ENCODE measurements at regions not wholly inside any gene's neighbourhood (a gene's known extent, or its start where the extent isn't known, plus 50 kb on each side); places are given as distances from the start of the nearest gene placed in this dataset.

DNA sequence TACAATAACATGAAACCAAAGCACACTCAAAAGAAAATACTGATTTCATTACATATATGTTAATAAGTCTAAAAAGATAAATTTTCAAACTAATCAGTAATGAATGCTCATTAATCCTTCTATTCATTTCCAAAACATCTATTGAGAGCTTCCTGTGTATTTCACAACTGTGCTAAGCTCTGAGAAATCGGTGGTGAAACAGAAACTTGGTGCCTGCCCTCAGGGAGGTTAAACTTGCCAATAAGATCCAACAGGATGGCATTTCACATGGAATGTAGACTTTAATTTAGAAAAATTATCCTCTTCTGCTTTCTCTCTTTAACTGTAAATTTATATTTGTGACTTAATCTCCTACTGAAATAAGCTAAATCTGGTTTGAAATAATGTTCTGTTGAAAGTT is 70.9 kb upstream of the SLC38A4 start:
- CTCF ChIA-PET, result no interaction called here
- peaks cover 8% of the 10 kb centered on the region for H3K4me1 Mint-ChIP-seq (ENCODE audit: low read depth, unreplicated experiment)

DNA sequence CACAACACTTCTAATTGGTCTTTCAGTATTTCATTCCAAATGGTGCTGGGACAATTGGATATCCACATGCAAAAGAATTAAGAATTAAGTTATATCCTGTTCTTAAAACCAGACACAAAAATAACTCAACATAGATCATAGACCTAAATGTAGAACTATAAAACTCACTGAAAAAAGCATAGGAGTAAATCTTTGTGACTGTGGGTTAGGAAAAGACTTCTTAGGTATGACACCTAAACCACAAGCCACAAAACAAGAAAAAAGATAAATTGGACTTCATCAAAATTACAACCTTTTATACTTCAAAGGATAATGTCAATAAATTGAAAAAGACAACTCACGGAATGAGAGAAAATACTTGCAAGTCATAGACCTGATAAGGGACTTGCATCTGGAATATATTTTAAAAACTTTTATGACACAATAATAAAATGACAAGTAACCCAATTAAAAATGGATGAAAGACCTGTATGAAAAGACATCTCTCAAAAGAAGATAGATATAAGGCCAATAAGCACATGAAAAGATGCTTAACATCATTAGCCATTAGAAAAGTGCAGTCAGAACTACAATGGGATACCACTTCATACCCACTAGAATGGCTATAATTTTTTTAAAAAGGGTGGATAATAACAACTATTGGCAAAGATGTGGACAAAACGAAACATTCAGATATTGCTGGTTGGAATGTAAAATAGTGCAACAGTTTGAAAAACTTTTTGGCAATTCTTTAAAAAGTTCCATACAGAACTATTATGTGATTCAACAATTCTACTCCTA is 72.5 kb upstream of the SLC38A4 start:
- no peak for DNase-seq
- CTCF ChIA-PET, result no interaction called here

More for the DNA sequence above, 70.9 kb upstream of the SLC38A4 start:
- no peak overlapping the region for H3K4me3 ChIP-seq (ENCODE audit: low read depth, low read length)
- 0 out of 2 replicates have a peak, but pooled peaks cover 2% of the 10 kb centered on the region for H3K9me3 ChIP-seq
- Mint-ChIP-seq H3K9me3 (ENCODE audit: unreplicated experiment) (peaks cover 18% of the 10 kb centered on the region), H3K27ac (ENCODE audit: unreplicated experiment) (no peak overlapping the region), H3K27me3 (ENCODE audit: insufficient read depth, unreplicated experiment) (peaks cover 15% of the 10 kb centered on the region), H3K4me3 (ENCODE audit: unreplicated experiment) (no peak overlapping the region), H3K36me3 (ENCODE audit: insufficient read depth, unreplicated experiment) (no peaks in the 10 kb centered on the region)
- TF ChIP-seq, protein P1, sequence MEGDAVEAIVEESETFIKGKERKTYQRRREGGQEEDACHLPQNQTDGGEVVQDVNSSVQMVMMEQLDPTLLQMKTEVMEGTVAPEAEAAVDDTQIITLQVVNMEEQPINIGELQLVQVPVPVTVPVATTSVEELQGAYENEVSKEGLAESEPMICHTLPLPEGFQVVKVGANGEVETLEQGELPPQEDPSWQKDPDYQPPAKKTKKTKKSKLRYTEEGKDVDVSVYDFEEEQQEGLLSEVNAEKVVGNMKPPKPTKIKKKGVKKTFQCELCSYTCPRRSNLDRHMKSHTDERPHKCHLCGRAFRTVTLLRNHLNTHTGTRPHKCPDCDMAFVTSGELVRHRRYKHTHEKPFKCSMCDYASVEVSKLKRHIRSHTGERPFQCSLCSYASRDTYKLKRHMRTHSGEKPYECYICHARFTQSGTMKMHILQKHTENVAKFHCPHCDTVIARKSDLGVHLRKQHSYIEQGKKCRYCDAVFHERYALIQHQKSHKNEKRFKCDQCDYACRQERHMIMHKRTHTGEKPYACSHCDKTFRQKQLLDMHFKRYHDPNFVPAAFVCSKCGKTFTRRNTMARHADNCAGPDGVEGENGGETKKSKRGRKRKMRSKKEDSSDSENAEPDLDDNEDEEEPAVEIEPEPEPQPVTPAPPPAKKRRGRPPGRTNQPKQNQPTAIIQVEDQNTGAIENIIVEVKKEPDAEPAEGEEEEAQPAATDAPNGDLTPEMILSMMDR (IDR thresholded peaks at IDR 0.05; ENCODE audit: insufficient read depth in 1 of 2, low read depth in 1 of 2, low read length in 1 of 2, severe bottlenecking in 1 of 2, unreplicated experiment in 1 of 2), result no peak
- intact Hi-C loops (cut with micrococcal nuclease; ENCODE audit: unreplicated experiment), result no loop called here
- POLR2A ChIA-PET, result no interaction called here
- H3K4me1 ChIP-seq, result no peaks in the 10 kb centered on the region
- no peaks in the 10 kb centered on the region; the same call in 1 of the 2 replicates for H3K27me3 ChIP-seq (replicated peaks; ENCODE audit: control insufficient read depth, insufficient read depth, low read length)
- DNase-seq, result no peak
- no TSS peak for BruUV-seq (replicated peaks)
- no peaks in the 10 kb centered on the region for H3K36me3 ChIP-seq (ENCODE audit: control insufficient read depth, insufficient read depth, low read length)

DNA sequence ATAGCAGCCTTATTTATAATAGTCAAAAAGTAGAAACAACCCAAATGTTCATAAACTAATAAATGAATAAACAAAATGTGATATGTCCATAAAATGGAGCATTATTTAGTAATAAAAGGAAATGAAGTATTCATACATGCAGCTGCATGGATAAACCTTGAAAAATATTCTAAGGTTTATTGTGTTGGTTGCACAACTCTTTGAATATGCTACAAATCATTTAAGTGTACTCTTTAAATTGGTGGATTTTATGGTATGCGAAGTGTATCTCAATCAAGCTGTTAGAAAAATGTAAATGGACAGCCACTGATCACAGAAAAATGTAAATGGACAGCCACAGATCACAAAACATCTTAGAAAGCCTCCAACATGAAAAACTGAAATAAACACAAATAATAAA is 73.2 kb upstream of the SLC38A4 start:
- intact Hi-C loops (cut with micrococcal nuclease; ENCODE audit: unreplicated experiment), result no loop called here
- DNase-seq, result no peak

More for the DNA sequence above, 72.5 kb upstream of the SLC38A4 start:
- TF ChIP-seq, protein P1 (IDR thresholded peaks at IDR 0.05; ENCODE audit: insufficient read depth in 1 of 2, low read depth in 1 of 2, low read length in 1 of 2, severe bottlenecking in 1 of 2, unreplicated experiment in 1 of 2), result no peak
- intact Hi-C loops (cut with micrococcal nuclease; ENCODE audit: unreplicated experiment), result no loop called here
- peaks cover 18% of the 10 kb centered on the region for H3K9me3 Mint-ChIP-seq (ENCODE audit: unreplicated experiment)
- Histone ChIP-seq H3K27me3 (replicated peaks; ENCODE audit: control insufficient read depth, insufficient read depth, low read length) (no peaks in the 10 kb centered on the region; the same call in 1 of the 2 replicates), H3K9me3 (0 out of 2 replicates have a peak, but pooled peaks cover 2% of the 10 kb centered on the region), H3K36me3 (ENCODE audit: control insufficient read depth, insufficient read depth, low read length) (no peaks in the 10 kb centered on the region), H3K4me1 (no peaks in the 10 kb centered on the region), H3K4me3 (ENCODE audit: low read depth, low read length) (no peak overlapping the region)
- BruUV-seq (replicated peaks), result no TSS peak
- POLR2A ChIA-PET, result no interaction called here
- peaks cover 8% of the 10 kb centered on the region for H3K4me1 Mint-ChIP-seq (ENCODE audit: low read depth, unreplicated experiment)
- H3K27ac Mint-ChIP-seq (ENCODE audit: unreplicated experiment), result no peak overlapping the region
- no peak overlapping the region for H3K4me3 Mint-ChIP-seq (ENCODE audit: unreplicated experiment)
- no peaks in the 10 kb centered on the region for H3K36me3 Mint-ChIP-seq (ENCODE audit: insufficient read depth, unreplicated experiment)
- peaks cover 18% of the 10 kb centered on the region for H3K27me3 Mint-ChIP-seq (ENCODE audit: insufficient read depth, unreplicated experiment)

More for the DNA sequence above, 73.2 kb upstream of the SLC38A4 start:
- Histone ChIP-seq H3K27me3 (replicated peaks; ENCODE audit: control insufficient read depth, insufficient read depth, low read length) (no peaks in the 10 kb centered on the region; the same call in 1 of the 2 replicates), H3K36me3 (ENCODE audit: control insufficient read depth, insufficient read depth, low read length) (no peaks in the 10 kb centered on the region), H3K9me3 (0 out of 2 replicates have a peak, but pooled peaks cover 2% of the 10 kb centered on the region), H3K4me1 (no peaks in the 10 kb centered on the region), H3K4me3 (ENCODE audit: low read depth, low read length) (no peak overlapping the region)
- Mint-ChIP-seq H3K27ac (ENCODE audit: unreplicated experiment) (no peak overlapping the region), H3K9me3 (ENCODE audit: unreplicated experiment) (peaks cover 18% of the 10 kb centered on the region), H3K36me3 (ENCODE audit: insufficient read depth, unreplicated experiment) (no peaks in the 10 kb centered on the region), H3K4me1 (ENCODE audit: low read depth, unreplicated experiment) (peaks cover 8% of the 10 kb centered on the region), H3K27me3 (ENCODE audit: insufficient read depth, unreplicated experiment) (peaks cover 18% of the 10 kb centered on the region), H3K4me3 (ENCODE audit: unreplicated experiment) (no peak overlapping the region)
- TF ChIP-seq, protein P1 (IDR thresholded peaks at IDR 0.05; ENCODE audit: insufficient read depth in 1 of 2, low read depth in 1 of 2, low read length in 1 of 2, severe bottlenecking in 1 of 2, unreplicated experiment in 1 of 2), result no peak
- ChIA-PET POLR2A (no interaction called here), CTCF (no interaction called here)
- no TSS peak for BruUV-seq (replicated peaks)

Data from Caco-2 (cell line).